ENCODE measurements at regions not wholly inside any gene's neighbourhood (a gene's known extent, or its start where the extent isn't known, plus 50 kb on each side); places are given as distances from the start of the nearest gene placed in this dataset.

- Histone ChIP-seq H3K4me1 (ENCODE audit: control insufficient read depth, extremely low read depth, insufficient read depth, low read length) (peaks cover 15% of the 10 kb centered on the region), H3K36me3 (ENCODE audit: control insufficient read depth in 2 of 2, extremely low read depth in 1 of 2, insufficient read depth in 2 of 2, low read length in 2 of 2) (no peaks in the 10 kb centered on the region), H3K9ac (replicated peaks; ENCODE audit: extremely low read depth, insufficient read depth, low read length) (peak overlapping the region; percentile 2), H2AFZ (ENCODE audit: low read depth, low read length) (peak overlapping the region; percentile 62), H3K9me1 (replicated peaks; ENCODE audit: control insufficient read depth, extremely low read depth, insufficient read depth, low read length) (no peaks in the 10 kb centered on the region), H3K27me3 (ENCODE audit: control insufficient read depth in 2 of 2, insufficient read depth in 2 of 2, low read length in 2 of 2) (no peaks in the 10 kb centered on the region), H3K79me2 (ENCODE audit: control insufficient read depth, insufficient read depth, low read length) (no peaks in the 10 kb centered on the region), H3K27ac (ENCODE audit: insufficient read depth, low read depth, low read length) (peak overlapping the region; percentile 34), H3K4me3 (replicated peaks in 1 of 3; ENCODE audit: insufficient read depth in 1 of 3, low read depth in 1 of 3, low read length in 3 of 3) (no peak overlapping the region), H4K20me1 (replicated peaks; ENCODE audit: control insufficient read depth, extremely low read depth, insufficient read depth, low read length) (no peaks in the 10 kb centered on the region), H3K9me3 (replicated peaks; ENCODE audit: control insufficient read depth, insufficient read depth, low read length) (no peaks in the 10 kb centered on the region), H3K4me2 (ENCODE audit: insufficient read depth, low read length) (peak overlapping the region; percentile 70)
- FAIRE-seq (peak; percentile 76), DNase-seq (ENCODE audit: low read depth, low spot score) (peak; percentile 83)
- CTCF ChIA-PET, result interaction anchor here (0.7 to 4.2 kb wide), 49 partner anchors 10 to 906 kb away, joined by 3 to 415 read pairs (median 5); partner anchors contain the start of genes ITPRID2 and PPP1R1C
- BruUV-seq (replicated peaks), result no TSS peak
- dilution Hi-C loops (cut with MboI; ENCODE audit: extremely low pct_ligation_motif_present, low sequenced_read_pairs) (no loop called here), intact Hi-C loops (cut with micrococcal nuclease) (loop anchor here (1.0 to 2.0 kb wide), 9 partner anchors 36 to 908 kb away; no protein-coding TSS in a partner anchor)
- TF ChIP-seq CTCF (IDR thresholded peaks at IDR 0.05; ENCODE audit: extremely low read depth in 1 of 2, insufficient read depth in 1 of 2, low read depth in 1 of 2, low read length in 2 of 2) (peak; percentile 37 to 39), FOS (IDR thresholded peaks at IDR 0.05; ENCODE audit: borderline replicate concordance, insufficient read depth, low read length) (peak; percentile 12), POLR2A (IDR thresholded peaks at IDR 0.05; ENCODE audit: low read depth, low read length) (no peak), JUN (IDR thresholded peaks at IDR 0.05; ENCODE audit: borderline replicate concordance, insufficient read depth, insufficient read length, low read depth) (peak; percentile 5)
- POLR2A ChIA-PET, result interaction anchor here (1.2 to 1.7 kb wide), 2 partner anchors 149 to 162 kb away, joined by 8 read pairs; partner anchors contain the start of gene ITPRID2
These were observed 62.8 kb upstream of the NEUROD1 start for GRCh38 chr2:181742922-181743722.

- Histone ChIP-seq H3K9ac (replicated peaks; ENCODE audit: extremely low read depth, insufficient read depth, low read length) (no peak overlapping the region), H3K36me3 (ENCODE audit: control insufficient read depth in 2 of 2, extremely low read depth in 1 of 2, insufficient read depth in 2 of 2, low read length in 2 of 2) (no peaks in the 10 kb centered on the region), H4K20me1 (replicated peaks; ENCODE audit: control insufficient read depth, extremely low read depth, insufficient read depth, low read length) (no peaks in the 10 kb centered on the region), H2AFZ (ENCODE audit: low read depth, low read length) (no peak overlapping the region), H3K4me3 (replicated peaks in 1 of 3; ENCODE audit: insufficient read depth in 1 of 3, low read depth in 1 of 3, low read length in 3 of 3) (no peak overlapping the region), H3K27me3 (ENCODE audit: control insufficient read depth in 2 of 2, insufficient read depth in 2 of 2, low read length in 2 of 2) (no peaks in the 10 kb centered on the region), H3K4me1 (ENCODE audit: control insufficient read depth, extremely low read depth, insufficient read depth, low read length) (peaks cover 15% of the 10 kb centered on the region), H3K27ac (ENCODE audit: insufficient read depth, low read depth, low read length) (peak overlapping the region; percentile 5), H3K79me2 (ENCODE audit: control insufficient read depth, insufficient read depth, low read length) (no peaks in the 10 kb centered on the region), H3K9me1 (replicated peaks; ENCODE audit: control insufficient read depth, extremely low read depth, insufficient read depth, low read length) (no peaks in the 10 kb centered on the region), H3K4me2 (ENCODE audit: insufficient read depth, low read length) (peak overlapping the region; percentile 70), H3K9me3 (replicated peaks; ENCODE audit: control insufficient read depth, insufficient read depth, low read length) (no peaks in the 10 kb centered on the region)
- ChIA-PET POLR2A (no interaction called here), CTCF (interaction anchor here (1.0 kb wide), 1 partner anchor 211 kb away, joined by 4 read pairs; no protein-coding TSS in a partner anchor)
- TF ChIP-seq MYC (IDR thresholded peaks at IDR 0.05; ENCODE audit: low read depth, low read length) (no peak), GATA2 (IDR thresholded peaks at IDR 0.05; ENCODE audit: insufficient read depth, insufficient read length, low read depth, low read length) (no peak), EZH2 (IDR thresholded peaks at IDR 0.05; ENCODE audit: borderline replicate concordance, low read depth, low read length, severe bottlenecking) (no peak), CTCF (IDR thresholded peaks at IDR 0.05; ENCODE audit: extremely low read depth in 1 of 2, insufficient read depth in 1 of 2, low read depth in 1 of 2, low read length in 2 of 2) (no peak), JUN (IDR thresholded peaks at IDR 0.05; ENCODE audit: borderline replicate concordance, insufficient read depth, insufficient read length, low read depth) (no peak), POLR2AphosphoS5 (IDR thresholded peaks at IDR 0.05; ENCODE audit: insufficient read depth, low read depth, low read length) (no peak), FOS (IDR thresholded peaks at IDR 0.05; ENCODE audit: borderline replicate concordance, insufficient read depth, low read length) (no peak)
- TF ChIP-seq, protein P1, sequence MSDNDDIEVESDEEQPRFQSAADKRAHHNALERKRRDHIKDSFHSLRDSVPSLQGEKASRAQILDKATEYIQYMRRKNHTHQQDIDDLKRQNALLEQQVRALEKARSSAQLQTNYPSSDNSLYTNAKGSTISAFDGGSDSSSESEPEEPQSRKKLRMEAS (IDR thresholded peaks at IDR 0.05; ENCODE audit: insufficient read depth, insufficient read length), result no peak
- DNase-seq (ENCODE audit: low read depth, low spot score), result peak; percentile 30
- no TSS peak for BruUV-seq (replicated peaks)
- dilution Hi-C loops (cut with MboI; ENCODE audit: extremely low pct_ligation_motif_present, low sequenced_read_pairs) (no loop called here), intact Hi-C loops (cut with micrococcal nuclease) (loop anchor here (1.0 to 2.0 kb wide), 9 partner anchors 35 to 907 kb away; no protein-coding TSS in a partner anchor)
- FAIRE-seq, result no peak
These were observed 63.4 kb upstream of the NEUROD1 start for GRCh38 chr2:181743723-181744031.

All from endothelial cell of umbilical vein (primary cell).